RPMI7951 (cell line): ENCODE measurements at regions not wholly inside any gene's neighbourhood (a gene's known extent, or its start where the extent isn't known, plus 50 kb on each side); places are given as distances from the start of the nearest gene placed in this dataset.
A peak's percentile ranks its signal among the peaks of the same experiment; 100 is the strongest.

Source experiments
- DNase-seq: peaks from one replicate; pipeline ENCODE4 v3.0.0-alpha.2; 2012; ENCODE audit warnings: low read depth

GRCh38 chr10:44178856-44179255, 206.0 kb downstream of the CXCL12 start:
- DNase-seq: no peak

DNA sequence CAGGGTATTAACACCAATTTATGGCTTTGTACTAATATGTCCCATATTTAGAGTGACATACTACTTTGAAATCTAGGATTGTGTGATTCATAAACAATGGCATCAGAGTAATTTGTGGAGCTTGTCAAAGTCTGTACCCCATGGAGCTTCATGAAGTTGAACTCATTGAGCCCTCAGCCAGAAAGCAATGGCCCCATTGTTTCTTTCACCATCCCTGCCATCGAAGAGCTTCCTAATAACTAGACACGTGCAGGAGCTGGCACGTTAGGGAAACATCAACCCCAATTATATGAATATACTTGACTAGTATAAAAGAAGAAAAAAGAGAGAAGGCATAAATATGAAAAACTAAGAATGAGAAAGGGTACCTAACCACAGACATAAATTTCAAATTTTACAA, 206.6 kb downstream of the CXCL12 start:
- no peak for DNase-seq

DNA sequence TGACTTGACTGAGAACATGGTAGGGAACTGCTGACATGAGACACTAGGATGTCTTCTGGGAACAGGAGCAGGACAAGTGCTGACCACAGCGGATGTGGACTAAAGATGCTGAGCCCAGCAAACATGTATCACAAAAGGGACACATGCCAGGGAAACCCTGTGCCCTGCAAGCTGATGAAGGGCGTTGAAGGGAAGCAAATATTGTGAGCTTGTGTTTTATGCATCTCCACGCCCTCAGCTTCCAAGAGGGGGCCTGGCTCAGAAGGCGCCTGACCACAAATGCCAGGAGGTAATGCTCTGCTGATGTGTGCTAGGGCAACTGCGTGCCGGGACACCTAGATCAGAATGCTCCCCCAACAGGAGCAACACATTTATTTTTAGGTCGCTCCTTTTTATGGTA, 207.3 kb downstream of the CXCL12 start:
- peak; percentile 80 for DNase-seq

DNA sequence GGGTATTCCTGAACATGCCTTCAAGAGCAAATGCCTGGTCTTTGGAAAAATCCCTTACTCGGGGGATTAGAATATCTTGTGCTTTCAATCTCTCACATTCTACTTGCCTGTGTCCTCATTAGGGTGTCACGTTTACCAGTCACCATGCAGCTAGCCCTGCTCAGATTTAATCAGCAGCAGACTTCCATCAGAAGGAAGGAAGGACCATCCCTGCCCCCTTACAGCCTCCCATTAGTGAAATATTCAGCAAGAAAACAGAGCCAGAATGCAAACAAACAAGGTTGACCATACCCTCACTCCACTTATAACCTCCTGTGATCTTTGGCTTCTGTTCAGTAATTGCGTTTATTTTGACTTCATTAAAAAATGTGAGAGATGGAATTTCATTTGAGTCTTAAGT, 208.6 kb downstream of the CXCL12 start:
- no peak for DNase-seq

- DNase-seq: peak; percentile 73
These were observed 211.3 kb downstream of the CXCL12 start for GRCh38 chr10:44173608-44173894.

DNA sequence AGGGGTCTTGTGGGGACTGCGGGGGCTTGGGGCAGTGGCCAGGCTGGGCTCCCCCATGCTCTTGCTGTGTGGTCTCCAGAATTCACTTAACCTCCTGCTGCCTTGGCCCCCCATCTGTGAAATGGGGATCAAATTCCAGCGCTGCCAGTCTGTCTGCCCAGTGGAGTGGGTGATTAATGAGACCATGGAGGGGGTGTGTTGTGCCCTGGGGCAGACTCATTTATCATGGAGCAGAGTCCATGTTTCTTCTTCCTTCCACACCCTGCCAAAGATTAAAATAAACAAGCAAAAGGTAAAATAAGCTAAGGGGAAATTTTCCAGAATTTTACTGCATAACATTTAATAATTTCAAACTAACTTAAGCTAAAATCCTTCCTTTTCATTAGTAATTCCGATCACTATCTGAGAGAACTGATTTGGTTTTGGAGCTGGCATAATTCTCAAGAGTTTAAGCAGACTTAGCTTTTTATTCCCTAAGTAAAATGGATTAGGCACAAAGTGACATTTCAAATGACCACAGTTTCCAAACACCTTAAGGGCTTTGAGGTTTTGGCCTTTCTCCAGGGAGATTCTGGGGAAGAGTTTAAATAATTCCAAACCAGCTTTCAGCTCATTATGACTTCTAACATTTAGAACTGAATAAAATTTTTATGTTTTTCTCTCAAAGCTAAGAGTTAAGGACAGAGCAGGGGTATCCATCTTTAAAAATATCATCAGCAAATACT, 211.9 kb downstream of the CXCL12 start:
- peak; percentile 74 for DNase-seq

GRCh38 chr10:44171765-44172164, 213.1 kb downstream of the CXCL12 start:
- DNase-seq: no peak

GRCh38 chr10:44168478-44168877, 216.4 kb downstream of the CXCL12 start:
- DNase-seq: no peak

- DNase-seq: no peak
These were observed 217.1 kb downstream of the CXCL12 start for GRCh38 chr10:44167752-44168151.

DNA sequence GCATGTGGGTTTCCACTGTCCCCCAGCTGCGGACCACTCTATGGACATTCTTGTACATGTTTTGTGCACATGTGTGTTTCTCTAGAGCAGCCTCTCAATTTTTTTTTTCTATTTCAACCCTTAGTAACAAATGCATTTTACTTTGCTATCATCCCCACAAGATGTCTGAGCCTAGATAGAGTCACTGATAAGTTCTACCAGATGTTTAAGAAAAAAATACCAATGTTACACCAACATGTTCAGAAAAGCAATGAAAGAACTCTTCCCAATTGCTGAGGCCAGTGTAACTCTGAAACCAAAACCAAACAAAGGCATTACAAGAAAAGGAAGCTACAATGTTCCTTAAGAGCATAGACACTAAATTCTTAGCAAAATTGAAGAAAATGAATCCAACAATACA, 218.5 kb downstream of the CXCL12 start:
- DNase-seq: peak; percentile 57

DNA sequence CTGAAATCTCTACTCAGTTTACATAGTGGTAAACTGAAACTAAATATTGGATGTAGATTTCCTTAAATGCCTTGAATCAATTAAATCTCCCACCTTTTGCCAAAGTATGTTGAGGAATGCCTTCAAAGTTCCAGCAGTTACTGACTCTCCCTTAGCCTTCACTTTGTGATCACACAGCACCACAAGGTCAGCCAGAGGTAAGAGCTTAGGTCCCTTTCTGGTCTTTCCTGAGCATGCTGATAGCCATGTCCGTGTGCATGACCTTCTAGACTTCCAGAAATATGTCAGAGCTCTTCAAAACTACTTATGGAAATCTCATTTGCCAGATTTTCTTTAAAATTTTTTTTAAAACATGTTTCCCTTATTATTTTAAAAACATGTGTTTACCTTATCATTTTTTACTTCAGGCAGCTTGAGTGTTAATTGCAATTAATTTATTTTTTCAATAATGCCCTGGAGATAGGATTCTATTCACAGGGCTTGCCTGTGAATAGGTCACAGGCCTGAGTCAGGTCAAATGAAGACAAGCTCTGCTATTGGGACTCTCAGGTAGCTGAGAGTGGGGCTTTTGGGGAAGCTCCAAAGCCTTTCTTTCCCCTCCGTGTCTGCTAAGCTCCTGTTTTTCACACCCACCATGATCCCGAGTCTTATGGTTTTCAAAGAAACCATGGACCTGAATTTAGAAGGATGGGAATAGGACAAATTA, 220.5 kb downstream of the CXCL12 start:
- DNase-seq: no peak

GRCh38 chr10:44161184-44161583, 223.7 kb downstream of the CXCL12 start:
- no peak for DNase-seq

GRCh38 chr10:44157574-44157973, 227.3 kb downstream of the CXCL12 start:
- DNase-seq: no peak

DNA sequence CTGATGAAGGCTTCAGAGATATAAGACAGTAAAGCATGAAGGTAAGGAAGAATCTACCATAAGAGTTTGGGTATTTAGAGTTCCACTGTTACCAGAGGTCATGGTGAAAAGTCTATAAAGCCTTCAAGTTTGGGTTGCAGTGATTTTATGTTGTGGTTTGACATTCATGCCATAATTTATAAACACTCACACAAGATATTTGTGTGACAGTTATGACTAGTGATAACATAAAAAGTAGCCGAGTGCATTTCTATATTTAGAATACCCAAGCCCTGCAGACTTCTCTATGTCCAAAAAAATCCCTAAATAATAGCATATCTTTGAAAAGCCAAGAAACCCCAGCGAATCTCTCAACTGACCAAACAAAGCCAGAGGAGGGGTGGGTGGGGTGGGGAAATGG, 229.9 kb downstream of the CXCL12 start:
- no peak for DNase-seq

DNA sequence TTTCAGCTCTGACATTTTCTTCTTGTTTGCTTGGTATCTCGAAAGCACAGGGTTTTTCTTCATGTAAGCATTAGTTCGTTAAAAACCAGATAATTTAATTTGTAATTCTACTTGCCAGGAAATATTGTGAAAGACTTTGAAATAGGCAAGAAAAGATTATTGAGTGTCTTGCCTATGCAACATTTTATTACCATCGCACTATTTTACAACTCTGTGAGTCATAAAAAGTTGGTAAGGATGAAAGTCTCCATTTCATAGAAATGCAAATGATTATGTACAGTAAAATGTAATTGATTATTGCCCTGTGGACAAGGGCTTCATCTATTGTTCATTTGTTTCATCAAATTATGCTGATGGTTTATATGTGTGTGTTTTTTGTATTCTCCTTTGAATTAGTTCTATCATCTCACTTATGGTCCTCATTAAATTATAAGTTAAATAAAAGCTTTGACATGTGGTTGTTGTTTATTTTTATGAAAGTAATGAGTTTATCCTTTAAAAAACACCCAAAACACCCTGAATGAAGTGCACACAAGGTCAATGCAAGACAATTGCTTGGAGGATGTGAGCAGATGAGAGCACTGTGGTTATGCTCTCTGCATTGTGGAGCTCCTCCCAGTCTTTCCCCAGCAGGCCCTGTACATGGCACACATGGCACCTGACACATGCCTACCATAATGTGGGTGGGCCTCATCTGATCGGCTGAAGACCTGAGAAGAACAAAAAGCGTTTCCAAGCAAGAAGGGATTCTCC, 230.8 kb downstream of the CXCL12 start:
- no peak for DNase-seq

GRCh38 chr10:44143556-44143955, 241.3 kb downstream of the CXCL12 start:
- DNase-seq: peak; percentile 54

DNA sequence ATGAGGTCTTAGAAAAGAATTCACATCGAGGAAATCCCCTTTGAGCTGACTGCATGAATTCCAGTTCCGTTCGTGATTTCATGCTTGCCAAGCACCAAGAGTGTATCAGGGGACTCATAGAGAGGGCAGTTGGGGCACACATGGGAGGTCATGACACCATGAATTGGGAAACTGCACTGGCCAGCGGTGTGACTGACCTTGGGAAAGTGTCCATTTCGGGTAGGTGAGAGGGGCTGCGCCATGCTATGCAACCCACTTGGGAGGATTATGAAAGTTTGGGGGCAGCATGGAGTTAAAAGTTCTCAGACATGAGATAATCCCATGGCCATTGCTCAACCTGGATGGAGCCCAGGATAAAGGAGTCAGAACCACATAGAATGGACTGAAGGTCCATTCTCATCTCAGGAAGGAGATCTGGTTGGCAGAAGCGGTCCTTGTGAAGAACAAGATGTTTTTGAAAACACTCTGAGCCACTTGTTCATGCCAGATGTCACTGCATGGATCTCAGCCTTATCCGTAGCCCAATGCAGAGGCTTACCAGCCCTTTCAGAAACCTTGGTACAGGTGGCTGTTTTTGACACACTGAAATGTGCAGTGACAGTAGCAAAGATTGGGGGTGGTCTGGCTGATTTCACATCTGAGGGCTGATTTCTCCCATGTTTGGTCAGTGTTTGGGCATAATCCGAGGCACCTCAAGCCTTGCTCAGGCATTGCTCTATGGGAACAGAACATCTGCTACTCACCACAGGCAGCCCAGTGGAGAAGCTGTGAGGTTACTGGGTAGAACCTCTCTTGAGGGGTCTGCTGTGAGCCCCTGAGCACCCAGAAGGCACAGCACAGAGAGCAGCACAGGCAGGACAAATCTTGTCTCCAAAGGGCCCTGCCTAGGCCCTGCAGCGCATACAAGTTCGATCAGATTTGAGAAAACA, 252.3 kb downstream of the CXCL12 start:
- DNase-seq: peak; percentile 47

GRCh38 chr10:44126291-44126717, 258.6 kb downstream of the CXCL12 start:
- peak; percentile 45 for DNase-seq

- peak; percentile 83 for DNase-seq
These were observed 259.0 kb downstream of the CXCL12 start for GRCh38 chr10:44125879-44126278.

DNA sequence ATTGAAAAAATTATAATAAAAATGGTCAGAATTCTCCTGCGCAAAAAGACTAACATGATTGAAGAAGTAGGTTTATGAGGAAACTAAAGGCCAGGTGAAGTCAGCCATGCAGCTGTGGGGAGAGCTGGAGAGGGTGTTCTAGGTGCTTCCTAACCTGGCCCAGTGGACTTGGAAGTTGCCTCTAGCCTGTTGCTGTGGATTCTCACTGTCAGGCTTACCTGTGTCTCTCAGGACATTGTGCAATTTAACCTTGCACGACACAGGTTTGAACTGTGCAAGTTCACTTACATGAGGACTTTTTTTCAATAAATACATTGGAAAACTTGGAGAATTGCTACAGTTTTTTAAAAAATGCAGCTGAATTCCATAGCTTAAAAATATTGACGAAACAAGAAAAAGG, 266.4 kb downstream of the CXCL12 start:
- no peak for DNase-seq

GRCh38 chr10:44116474-44116873, 268.4 kb downstream of the CXCL12 start:
- DNase-seq: peak; percentile 7

- no peak for DNase-seq
These were observed 269.4 kb downstream of the CXCL12 start for GRCh38 chr10:44115516-44115915.
